Kidney (tissue), 13 donors: ENCODE measurements at regions not wholly inside any gene's neighbourhood (a gene's known extent, or its start where the extent isn't known, plus 50 kb on each side); places are given as distances from the start of the nearest gene placed in this dataset.
"Not testable (repeated sequence)": the region's sequence is repeated elsewhere in the genome, so short reads cannot be mapped to it uniquely, and the experiment has no call there.

ENCODE experiments used
- DNase-seq, 5 donors: peaks; one replicate each; pipeline ENCODE4 v3.0.0-alpha.2; 2013 to 2020
- FAIRE-seq: peaks from 2 replicates; lab custom pipeline; 2012; peaks lifted over from hg19 to GRCh38; lab: Jason Lieb, UNC
- H3K27ac ChIP-seq, 2 donors: one replicate each; pipeline ENCODE4 v1.7.0; 2013; ENCODE audit warnings: low read depth in 2 of 2, low read length in 2 of 2, inconsistent platforms in 1 of 2
- H3K27me3 ChIP-seq: one replicate; pipeline ENCODE4 v1.7.1; 2013; ENCODE audit warnings: low read length, inconsistent platforms; ENCODE audit not compliant: control insufficient read depth, insufficient read depth
- H3K36me3 ChIP-seq, 3 donors: one replicate each; pipeline versions ENCODE4 v1.7.0 to v1.7.1; 2013; ENCODE audit warnings: low read length in 3 of 3, control low read depth in 1 of 3, inconsistent platforms in 1 of 3; ENCODE audit not compliant: insufficient read depth in 3 of 3, control insufficient read depth in 2 of 3
- H3K4me1 ChIP-seq, 3 donors: one replicate each; pipeline versions ENCODE4 v1.7.0 to v1.7.1; 2013; ENCODE audit warnings: low read length in 3 of 3, inconsistent platforms in 1 of 3, low read depth in 1 of 3; ENCODE audit not compliant: control insufficient read depth in 2 of 3, insufficient read depth in 2 of 3
- H3K4me3 ChIP-seq, 3 donors: one replicate each; pipeline versions ENCODE4 v1.7.0 to v1.8.1; 2013; ENCODE audit warnings: low read length in 3 of 3, control low read depth in 1 of 3, inconsistent platforms in 1 of 3
- H3K9ac ChIP-seq, 3 donors: one replicate each; pipeline versions ENCODE4 v1.7.0 to v1.7.1; 2013; ENCODE audit warnings: low read length in 3 of 3, control low read depth in 1 of 3, inconsistent platforms in 1 of 3
- H3K9me3 ChIP-seq, 3 donors: one replicate each; pipeline versions ENCODE4 v1.7.0 to v1.7.1; 2013; ENCODE audit warnings: low read length in 3 of 3, control low read depth in 1 of 3, inconsistent platforms in 1 of 3; ENCODE audit not compliant: control insufficient read depth in 2 of 3, insufficient read depth in 1 of 3
- CTCF ChIP-seq: IDR thresholded peaks from 3 replicates; pipeline ENCODE4 v1.5.1; 2012; ENCODE audit warnings: mild to moderate bottlenecking, moderate library complexity, borderline replicate concordance; ENCODE audit not compliant: insufficient read depth; ENCODE audit errors: extremely low read depth
- intact Hi-C: fragments of 100-400 bp; cut with DNase I; formaldehyde crosslinking; loops from one replicate; pipeline ENCODE4 v1.11.1; 2022
- donor health status: control.
- donor health status: control.
- donor health status: control.
- donor health status: control.
- donor health status: control.
- donor health status: DM: yes; HTN: yes; CAD: no.
- donor health status: Normal renal cell carcinoma (clear cell type).

- no peak overlapping the region for H3K4me3 ChIP-seq
- H3K9me3 ChIP-seq = no peaks in the 10 kb centered on the region
- H3K27ac ChIP-seq = no peak overlapping the region
- intact Hi-C loops = no loop called here
- H3K27me3 ChIP-seq = no peaks in the 10 kb centered on the region
- TF ChIP-seq CTCF = no peak
- no peaks in the 10 kb centered on the region for H3K36me3 ChIP-seq
- no peak for FAIRE-seq
- no peaks in the 10 kb centered on the region for H3K4me1 ChIP-seq
- no peak for DNase-seq
- no peak overlapping the region for H3K9ac ChIP-seq
Observed at GRCh38 chrX:2566055-2566454, 65.3 kb upstream of the DHRSX start.

- Histone ChIP-seq H3K36me3 (no peaks in the 10 kb centered on the region), H3K9ac (no peak overlapping the region), H3K4me3 (no peak overlapping the region), H3K4me1 (no peaks in the 10 kb centered on the region), H3K9me3 (no peaks in the 10 kb centered on the region), H3K27ac (no peak overlapping the region), H3K27me3 (no peaks in the 10 kb centered on the region)
- no peak for TF ChIP-seq CTCF
- DNase-seq (no peak), FAIRE-seq (no peak)
- intact Hi-C loops = no loop called here
Observed at GRCh38 chrX:2561456-2561855, 60.7 kb upstream of the DHRSX start.

GRCh38 chrX:2559124-2559523, 58.3 kb upstream of the DHRSX start:
- intact Hi-C loops = no loop called here
- Histone ChIP-seq H3K36me3 (no peaks in the 10 kb centered on the region), H3K27me3 (no peaks in the 10 kb centered on the region), H3K4me3 (no peak overlapping the region), H3K27ac (no peak overlapping the region), H3K9ac (no peak overlapping the region), H3K4me1 (no peaks in the 10 kb centered on the region), H3K9me3 (no peaks in the 10 kb centered on the region)
- DNase-seq (no peak), FAIRE-seq (no peak)
- TF ChIP-seq CTCF = no peak

GRCh38 chrX:2554891-2555290, 54.1 kb upstream of the DHRSX start:
- Histone ChIP-seq H3K36me3 (no peaks in the 10 kb centered on the region), H3K27ac (no peak overlapping the region), H3K4me3 (no peak overlapping the region), H3K4me1 (peaks cover 0 to 4% (median 0%) of the 10 kb centered on the region in 3 donors), H3K9me3 (no peaks in the 10 kb centered on the region), H3K27me3 (no peaks in the 10 kb centered on the region), H3K9ac (no peak overlapping the region)
- no peak for FAIRE-seq
- no peak for DNase-seq
- no peak for TF ChIP-seq CTCF
- intact Hi-C loops = no loop called here

- intact Hi-C loops, H3K27ac ChIP-seq, FAIRE-seq, H3K4me1 ChIP-seq, H3K36me3 ChIP-seq, DNase-seq, H3K9ac ChIP-seq, H3K4me3 ChIP-seq, H3K27me3 ChIP-seq, H3K9me3 ChIP-seq: not testable (repeated sequence)
Observed at GRCh38 chrX:2554066-2554465, 53.3 kb upstream of the DHRSX start.
